ENCODE measurements at regions not wholly inside any gene's neighbourhood (a gene's known extent, or its start where the extent isn't known, plus 50 kb on each side); places are given as distances from the start of the nearest gene placed in this dataset.

- no peak overlapping the region for H3K9ac ChIP-seq
- no peaks in the 10 kb centered on the region for H3K4me1 ChIP-seq
- no peaks in the 10 kb centered on the region for H3K27me3 ChIP-seq (ENCODE audit: control insufficient read depth, insufficient read depth, low read length)
- H2AFZ ChIP-seq: no peak overlapping the region
- no peaks in the 10 kb centered on the region for H3K9me3 ChIP-seq (ENCODE audit: control insufficient read depth, low read length)
- H3K4me2 ChIP-seq (ENCODE audit: low read length): no peak overlapping the region
- H3K36me3 ChIP-seq (ENCODE audit: control insufficient read depth, insufficient read depth, low read length): no peaks in the 10 kb centered on the region
- H3K4me3 ChIP-seq (ENCODE audit: low read depth, low read length): no peak overlapping the region
- no peak overlapping the region for H3K27ac ChIP-seq
- H3K79me2 ChIP-seq: no peaks in the 10 kb centered on the region
- no peak for TF ChIP-seq CTCF (IDR thresholded peaks at IDR 0.05)
Measured at GRCh38 chr6:78515271-78515670, 352.1 kb upstream of the IRAK1BP1 start.

- H3K9ac ChIP-seq: no peak overlapping the region
- no peaks in the 10 kb centered on the region for H3K36me3 ChIP-seq (ENCODE audit: control insufficient read depth, insufficient read depth, low read length)
- no peak overlapping the region for H3K4me3 ChIP-seq (ENCODE audit: low read depth, low read length)
- H3K79me2 ChIP-seq: no peaks in the 10 kb centered on the region
- no peak overlapping the region for H3K27ac ChIP-seq
- H3K27me3 ChIP-seq (ENCODE audit: control insufficient read depth, insufficient read depth, low read length): no peaks in the 10 kb centered on the region
- H3K4me2 ChIP-seq (ENCODE audit: low read length): no peak overlapping the region
- H2AFZ ChIP-seq: no peak overlapping the region
- TF ChIP-seq CTCF (IDR thresholded peaks at IDR 0.05): no peak
- no peaks in the 10 kb centered on the region for H3K9me3 ChIP-seq (ENCODE audit: control insufficient read depth, low read length)
- no peaks in the 10 kb centered on the region for H3K4me1 ChIP-seq
Measured at GRCh38 chr6:78517399-78517798, 350.0 kb upstream of the IRAK1BP1 start.

- no peak overlapping the region for H2AFZ ChIP-seq
- H3K4me2 ChIP-seq (ENCODE audit: low read length): no peak overlapping the region
- TF ChIP-seq CTCF (IDR thresholded peaks at IDR 0.05): no peak
- H3K9ac ChIP-seq: no peak overlapping the region
- H3K9me3 ChIP-seq (ENCODE audit: control insufficient read depth, low read length): no peaks in the 10 kb centered on the region
- H3K36me3 ChIP-seq (ENCODE audit: control insufficient read depth, insufficient read depth, low read length): no peaks in the 10 kb centered on the region
- no peaks in the 10 kb centered on the region for H3K27me3 ChIP-seq (ENCODE audit: control insufficient read depth, insufficient read depth, low read length)
- H3K4me3 ChIP-seq (ENCODE audit: low read depth, low read length): no peak overlapping the region
- no peak overlapping the region for H3K27ac ChIP-seq
- no peaks in the 10 kb centered on the region for H3K4me1 ChIP-seq
- H3K79me2 ChIP-seq: no peaks in the 10 kb centered on the region
Measured at GRCh38 chr6:78523622-78524021, 343.7 kb upstream of the IRAK1BP1 start.

GRCh38 chr6:78525976-78526375 lies 341.4 kb upstream of the IRAK1BP1 start:
- Histone ChIP-seq H3K4me1 (no peaks in the 10 kb centered on the region), H3K79me2 (no peaks in the 10 kb centered on the region), H3K4me2 (ENCODE audit: low read length) (no peak overlapping the region), H3K9ac (no peak overlapping the region), H3K4me3 (ENCODE audit: low read depth, low read length) (no peak overlapping the region), H3K27me3 (ENCODE audit: control insufficient read depth, insufficient read depth, low read length) (no peaks in the 10 kb centered on the region), H3K36me3 (ENCODE audit: control insufficient read depth, insufficient read depth, low read length) (no peaks in the 10 kb centered on the region), H3K27ac (no peak overlapping the region), H3K9me3 (ENCODE audit: control insufficient read depth, low read length) (no peaks in the 10 kb centered on the region), H2AFZ (no peak overlapping the region)
- TF ChIP-seq CTCF (IDR thresholded peaks at IDR 0.05): no peak

- no peak overlapping the region for H3K4me2 ChIP-seq (ENCODE audit: low read length)
Measured at GRCh38 chr6:78526432-78526831, 340.9 kb upstream of the IRAK1BP1 start.

More at GRCh38 chr6:78526432-78526831, 340.9 kb upstream of the IRAK1BP1 start:
- TF ChIP-seq CTCF (IDR thresholded peaks at IDR 0.05): no peak
- Histone ChIP-seq H3K4me1 (no peaks in the 10 kb centered on the region), H3K79me2 (no peaks in the 10 kb centered on the region), H3K9ac (no peak overlapping the region), H3K9me3 (ENCODE audit: control insufficient read depth, low read length) (no peaks in the 10 kb centered on the region), H3K4me3 (ENCODE audit: low read depth, low read length) (no peak overlapping the region), H3K27me3 (ENCODE audit: control insufficient read depth, insufficient read depth, low read length) (no peaks in the 10 kb centered on the region), H2AFZ (no peak overlapping the region), H3K27ac (no peak overlapping the region), H3K36me3 (ENCODE audit: control insufficient read depth, insufficient read depth, low read length) (no peaks in the 10 kb centered on the region)
